Ureter (tissue), 1 donor: ENCODE measurements at regions not wholly inside any gene's neighbourhood (a gene's known extent, or its start where the extent isn't known, plus 50 kb on each side); places are given as distances from the start of the nearest gene placed in this dataset.
A peak's percentile ranks its signal among the peaks of the same experiment; 100 is the strongest.

Experiments used
- DNase-seq: peaks from one replicate; pipeline ENCODE4 v3.0.0-alpha.2; 2020; ENCODE audit warnings: low spot score
- donor health status: DM: yes; HTN: yes; CAD: no.

- DNase-seq = no peak
These were observed 136.9 kb downstream of the SLC38A1 start for GRCh38 chr12:46131732-46132469.

GRCh38 chr12:46127656-46128055, 137.3 kb upstream of the SCAF11 start:
- no peak for DNase-seq

GRCh38 chr12:46126050-46126727, 135.8 kb upstream of the SCAF11 start:
- DNase-seq = no peak

GRCh38 chr12:46124848-46125619, 134.7 kb upstream of the SCAF11 start:
- peak; percentile 50 for DNase-seq

- DNase-seq = no peak
These were observed 133.9 kb upstream of the SCAF11 start for GRCh38 chr12:46124132-46124847.

- no peak for DNase-seq
These were observed 122.0 kb upstream of the SCAF11 start for GRCh38 chr12:46112364-46112763.

GRCh38 chr12:46111715-46112114, 121.3 kb upstream of the SCAF11 start:
- DNase-seq = no peak

- DNase-seq = no peak
These were observed 120.7 kb upstream of the SCAF11 start for GRCh38 chr12:46110928-46111699.

GRCh38 chr12:46110223-46110611, 119.8 kb upstream of the SCAF11 start:
- DNase-seq = peak; percentile 51

GRCh38 chr12:46109343-46110222, 119.2 kb upstream of the SCAF11 start:
- no peak for DNase-seq

- DNase-seq = no peak
These were observed 118.3 kb upstream of the SCAF11 start for GRCh38 chr12:46108721-46109120.

GRCh38 chr12:46107591-46107990, 117.2 kb upstream of the SCAF11 start:
- DNase-seq = no peak

- no peak for DNase-seq
These were observed 115.4 kb upstream of the SCAF11 start for GRCh38 chr12:46105735-46106134.

- DNase-seq = no peak
These were observed 113.4 kb upstream of the SCAF11 start for GRCh38 chr12:46103559-46104383.

GRCh38 chr12:46101485-46101869, 111.1 kb upstream of the SCAF11 start:
- no peak for DNase-seq

- DNase-seq = no peak
These were observed 110.4 kb upstream of the SCAF11 start for GRCh38 chr12:46100551-46101484.

- no peak for DNase-seq
These were observed 99.2 kb upstream of the SCAF11 start for GRCh38 chr12:46089414-46090162.
